Activated CD4-positive, alpha-beta T cell treated with anti-CD3 and anti-CD28 coated beads, Interleukin-10, Interleukin-2, amounts not matched to agents 100 ng/mL and 50 ng/mL, durations not matched to agents 16 hours and 8 hours (primary cell): ENCODE measurements at regions not wholly inside any gene's neighbourhood (a gene's known extent, or its start where the extent isn't known, plus 50 kb on each side); places are given as distances from the start of the nearest gene placed in this dataset.

ENCODE experiments used
- DNase-seq: peaks from one replicate; pipeline ENCODE4 v3.0.0-alpha.2; 2020

- no peak for DNase-seq
Observed at GRCh38 chr3:168341956-168342936, 246.5 kb upstream of the GOLIM4 start.

GRCh38 chr3:168341192-168341815 lies 245.6 kb upstream of the GOLIM4 start:
- no peak for DNase-seq

GRCh38 chr3:168338161-168338560 lies 242.4 kb upstream of the GOLIM4 start:
- no peak for DNase-seq

GRCh38 chr3:168336276-168336675 lies 240.6 kb upstream of the GOLIM4 start:
- no peak for DNase-seq

GRCh38 chr3:168333410-168333935 lies 237.7 kb upstream of the GOLIM4 start:
- no peak for DNase-seq

- no peak for DNase-seq
Observed at GRCh38 chr3:168331756-168332155, 236.0 kb upstream of the GOLIM4 start.

GRCh38 chr3:168330983-168331382 lies 235.3 kb upstream of the GOLIM4 start:
- no peak for DNase-seq

- DNase-seq, result no peak
Observed at GRCh38 chr3:168327856-168328255, 232.1 kb upstream of the GOLIM4 start.

- DNase-seq, result no peak
Observed at GRCh38 chr3:168325684-168326083, 230.0 kb upstream of the GOLIM4 start.

GRCh38 chr3:168322941-168323340 lies 227.2 kb upstream of the GOLIM4 start:
- no peak for DNase-seq

GRCh38 chr3:168314166-168314565 lies 218.4 kb upstream of the GOLIM4 start:
- no peak for DNase-seq

GRCh38 chr3:168312984-168313383 lies 217.3 kb upstream of the GOLIM4 start:
- no peak for DNase-seq

GRCh38 chr3:168307893-168308292 lies 212.2 kb upstream of the GOLIM4 start:
- DNase-seq, result no peak

- DNase-seq, result no peak
Observed at GRCh38 chr3:168295027-168295426, 199.3 kb upstream of the GOLIM4 start.

GRCh38 chr3:168292296-168292695 lies 196.6 kb upstream of the GOLIM4 start:
- no peak for DNase-seq

- no peak for DNase-seq
Observed at GRCh38 chr3:168289471-168290008, 193.8 kb upstream of the GOLIM4 start.

GRCh38 chr3:168288511-168289401 lies 193.0 kb upstream of the GOLIM4 start:
- DNase-seq, result no peak

- DNase-seq, result no peak
Observed at GRCh38 chr3:168285506-168285905, 189.8 kb upstream of the GOLIM4 start.

GRCh38 chr3:168284728-168285127 lies 189.0 kb upstream of the GOLIM4 start:
- no peak for DNase-seq

GRCh38 chr3:168275662-168276061 lies 179.9 kb upstream of the GOLIM4 start:
- DNase-seq, result no peak

GRCh38 chr3:168273917-168274316 lies 178.2 kb upstream of the GOLIM4 start:
- no peak for DNase-seq

GRCh38 chr3:168273036-168273435 lies 177.3 kb upstream of the GOLIM4 start:
- DNase-seq, result no peak
